ENCODE measurements at regions not wholly inside any gene's neighbourhood (a gene's known extent, or its start where the extent isn't known, plus 50 kb on each side); places are given as distances from the start of the nearest gene placed in this dataset.

DNA sequence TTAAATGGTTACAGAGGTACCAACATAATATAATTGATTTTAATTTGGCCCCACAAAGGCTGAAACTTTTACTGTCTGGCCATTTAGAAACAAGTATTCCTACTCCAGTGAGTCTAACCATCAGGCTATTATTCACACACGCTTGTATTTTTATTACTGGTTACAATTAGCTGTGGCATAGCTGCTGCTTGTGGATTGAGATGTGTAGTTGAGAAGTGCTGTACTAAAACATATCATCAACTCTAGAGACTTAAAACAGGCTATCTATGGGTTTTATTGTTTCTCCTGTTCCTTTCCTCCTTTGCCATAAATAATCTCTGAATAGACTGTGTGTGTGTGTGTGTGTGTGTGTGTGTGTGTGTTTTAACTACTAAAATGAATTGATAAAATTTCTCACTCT is 530.2 kb downstream of the CCDC85A start:
- DNase-seq, result no peak

GRCh38 chr2:56714400-56714799 is 530.6 kb downstream of the CCDC85A start:
- no peak for DNase-seq

GRCh38 chr2:56715683-56716082 is 531.9 kb downstream of the CCDC85A start:
- DNase-seq, result no peak

DNA sequence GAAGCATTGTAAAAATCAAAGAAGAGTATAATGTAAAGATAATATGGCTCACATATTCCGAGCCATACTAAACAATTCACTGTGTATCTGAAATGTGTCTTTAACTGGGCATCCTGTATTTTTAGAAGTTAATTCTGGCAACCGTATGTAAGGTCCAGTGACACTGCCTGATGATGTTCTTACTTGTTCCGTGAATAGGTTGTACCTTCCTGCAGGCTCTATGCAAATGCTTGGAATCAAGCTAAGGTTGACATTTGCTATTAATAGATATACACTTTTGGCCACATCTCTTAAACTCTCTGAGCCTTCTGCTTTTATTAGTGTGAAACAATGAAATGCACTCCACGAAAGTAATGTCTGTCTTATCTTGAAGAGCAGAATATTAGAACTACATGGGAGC is 534.6 kb downstream of the CCDC85A start:
- no peak for DNase-seq

GRCh38 chr2:56729212-56729611 is 545.4 kb downstream of the CCDC85A start:
- DNase-seq, result no peak

GRCh38 chr2:56732946-56733345 is 549.2 kb downstream of the CCDC85A start:
- DNase-seq, result no peak

DNA sequence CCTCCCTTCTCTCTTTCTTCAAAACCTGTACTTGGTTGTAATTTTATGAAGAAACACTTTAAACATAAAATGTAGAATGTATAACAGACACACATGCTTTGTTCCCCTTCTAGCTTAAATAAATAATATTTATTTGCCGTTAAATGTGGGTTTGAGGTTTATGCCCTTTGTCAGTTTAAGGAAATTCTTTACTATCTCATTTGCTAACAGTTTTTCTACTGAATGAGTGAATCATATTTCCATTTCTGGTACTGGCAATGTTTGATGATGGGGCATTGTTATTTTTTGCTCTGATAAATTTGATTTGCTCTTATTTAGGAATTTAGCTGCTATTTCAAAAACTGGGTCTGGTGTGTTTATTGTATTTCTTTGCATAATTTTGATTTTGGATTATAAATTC is 555.6 kb downstream of the CCDC85A start:
- no peak for DNase-seq

DNA sequence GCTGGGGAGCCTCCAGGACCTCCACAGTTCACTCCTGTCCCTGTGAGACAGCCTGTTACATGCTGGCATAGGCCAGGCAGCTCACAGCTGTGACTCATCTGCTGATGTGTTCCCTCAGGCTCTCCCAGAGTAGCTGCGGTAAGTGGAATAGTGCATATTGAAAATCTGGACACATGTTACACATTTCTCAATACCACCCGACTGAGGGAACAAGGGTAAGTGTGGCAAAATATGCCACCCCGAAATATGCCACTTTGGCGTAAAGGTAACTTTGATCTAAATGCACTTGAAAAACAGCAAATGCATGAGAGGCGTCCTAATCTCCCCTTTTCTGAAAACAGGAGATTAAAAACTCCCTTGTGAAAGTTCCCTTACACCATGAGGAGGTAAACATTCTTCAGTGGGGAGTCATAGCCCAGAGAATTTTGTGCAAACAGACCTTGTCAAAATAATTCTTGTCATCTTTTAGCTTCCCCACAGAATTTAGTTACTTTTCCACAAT is 557.9 kb downstream of the CCDC85A start:
- DNase-seq, result no peak

GRCh38 chr2:56743807-56744206 is 560.0 kb downstream of the CCDC85A start:
- DNase-seq, result no peak

DNA sequence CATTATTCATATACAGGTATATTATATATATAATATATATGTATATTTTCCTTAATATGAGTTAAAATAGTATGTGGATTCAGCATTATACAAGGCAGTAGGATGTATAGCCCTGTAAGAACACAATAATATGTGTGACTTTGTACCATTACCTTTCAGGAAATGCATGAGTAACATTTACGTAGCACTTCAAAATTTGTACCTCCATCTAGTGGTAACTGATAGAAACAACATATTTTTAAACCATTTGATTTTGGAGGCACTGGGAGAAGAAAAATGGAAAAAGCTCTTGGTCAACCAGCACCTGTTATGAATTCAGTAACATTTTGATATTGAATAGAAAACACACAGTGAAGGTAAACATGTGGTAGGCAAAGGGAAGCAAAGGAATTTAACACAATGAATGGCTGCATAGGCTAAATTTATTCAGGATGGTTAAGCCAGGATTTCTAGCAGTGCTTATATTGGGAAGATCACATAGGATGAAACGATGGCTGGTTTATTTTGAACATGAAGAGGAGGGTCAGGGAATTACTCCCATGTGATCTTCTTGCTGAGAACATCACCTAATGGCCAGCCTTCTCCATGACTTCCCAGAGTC is 565.5 kb downstream of the CCDC85A start:
- no peak for DNase-seq

DNA sequence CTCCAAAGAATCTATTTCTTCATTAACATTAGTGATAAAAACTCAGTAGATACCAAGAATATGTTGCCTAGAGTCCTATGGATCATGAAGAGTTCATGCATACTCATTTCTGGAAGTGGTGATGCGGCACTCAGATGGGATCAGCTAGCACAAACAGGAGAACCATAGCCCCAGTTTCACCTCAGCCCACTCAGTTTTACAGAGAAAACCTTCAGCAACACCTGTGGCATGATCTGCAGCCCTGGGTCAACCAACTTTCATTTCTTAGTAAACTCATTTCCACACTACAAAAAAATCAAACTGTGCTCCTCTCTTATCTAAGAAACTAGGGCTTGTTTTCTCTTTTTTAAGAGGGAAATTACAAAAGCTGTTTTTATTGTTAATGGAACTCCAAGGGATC is 569.4 kb downstream of the CCDC85A start:
- no peak for DNase-seq

GRCh38 chr2:56754066-56754615 is 570.4 kb downstream of the CCDC85A start:
- DNase-seq, result no peak

- no peak for DNase-seq
Observed at GRCh38 chr2:56754627-56755026, 570.8 kb downstream of the CCDC85A start.

DNA sequence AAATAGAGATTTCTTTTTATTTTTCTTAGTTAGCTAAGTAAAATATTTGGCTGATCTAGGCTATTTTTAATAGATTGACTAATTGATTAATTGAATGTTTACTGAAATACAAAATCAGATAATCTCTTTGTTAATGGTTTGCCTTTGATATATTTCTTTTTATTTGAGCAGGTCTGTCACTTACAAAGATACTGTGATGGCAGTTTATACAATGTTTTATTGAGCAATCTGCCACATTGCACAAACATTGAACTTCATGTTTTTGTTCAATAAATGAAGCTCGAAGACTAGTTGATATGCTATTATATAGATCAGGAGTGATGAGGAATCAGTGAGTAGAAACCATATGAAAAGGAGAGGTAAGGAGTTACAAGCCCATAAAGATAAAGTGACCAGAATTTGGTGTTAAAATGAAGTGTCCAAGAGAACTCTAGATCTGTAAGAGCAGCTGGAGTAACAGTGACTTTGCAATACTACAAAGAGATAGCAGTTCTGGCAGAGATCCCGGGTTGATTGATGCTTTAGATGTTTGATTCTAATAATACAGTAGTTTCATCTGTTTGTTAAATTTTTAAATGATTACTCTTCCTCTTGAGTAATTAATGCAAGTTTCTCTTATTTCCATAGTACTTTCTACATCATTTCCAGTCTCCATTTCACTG is 574.2 kb downstream of the CCDC85A start:
- no peak for DNase-seq

DNA sequence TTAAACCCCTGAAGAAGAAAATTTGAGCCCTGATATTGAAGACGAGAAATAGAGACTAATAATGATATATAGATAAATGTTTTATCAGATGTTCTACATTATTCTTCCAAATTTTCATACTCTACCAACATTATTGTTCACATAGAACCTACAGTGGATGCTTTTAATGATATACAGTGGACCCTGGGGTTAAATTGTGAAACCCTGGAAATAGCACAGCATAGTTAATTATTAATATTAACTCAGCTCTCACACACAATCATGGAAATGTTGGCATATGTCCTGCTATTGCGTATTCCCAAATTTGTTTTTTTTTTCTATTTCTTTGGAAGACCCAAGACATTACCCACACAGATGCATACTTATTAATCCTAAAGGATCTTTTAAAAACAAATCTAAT is 579.9 kb downstream of the CCDC85A start:
- DNase-seq, result no peak

- DNase-seq, result no peak
Observed at GRCh38 chr2:56768973-56769372, 585.2 kb downstream of the CCDC85A start.

- DNase-seq, result no peak
Observed at GRCh38 chr2:56770490-56770889, 586.7 kb downstream of the CCDC85A start.

DNA sequence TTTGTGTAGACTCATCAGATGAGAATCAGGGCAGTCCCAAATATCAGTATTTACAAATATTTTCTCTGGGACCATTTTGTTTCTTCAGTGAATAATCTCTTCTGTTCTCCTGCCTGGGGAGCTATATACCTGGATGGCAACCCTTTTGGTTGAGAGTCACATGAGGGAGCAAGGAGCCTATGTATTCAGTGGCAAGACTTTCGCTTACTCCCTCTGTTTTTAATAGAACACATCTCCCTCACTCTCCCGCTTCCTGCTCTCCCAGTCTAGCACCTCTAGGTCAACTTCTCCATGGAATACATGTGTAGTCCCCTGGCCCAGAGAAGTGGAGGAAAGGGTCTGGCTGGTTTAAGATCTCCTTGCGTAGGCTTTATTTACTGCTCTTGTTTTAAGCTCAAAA is 600.3 kb downstream of the CCDC85A start:
- no peak for DNase-seq

DNA sequence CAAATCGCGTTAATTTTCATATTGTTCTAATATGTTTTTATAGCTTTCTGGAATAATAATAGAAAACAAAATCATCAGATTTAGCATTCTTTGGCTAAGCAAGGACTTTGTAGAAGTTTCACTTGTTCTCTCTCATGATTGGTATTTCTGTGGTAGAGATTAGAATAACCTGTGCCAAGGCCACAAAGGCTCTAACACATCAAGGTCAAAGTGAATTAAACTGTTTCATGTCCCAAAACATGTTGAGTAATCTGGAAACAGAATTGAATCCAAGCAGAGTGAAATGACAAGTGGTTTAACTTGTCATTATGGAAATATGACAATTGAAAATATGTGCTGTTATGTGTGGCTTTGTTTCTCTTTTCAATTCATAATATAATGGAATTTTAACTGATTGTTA is 617.4 kb downstream of the CCDC85A start:
- DNase-seq, result no peak

DNA sequence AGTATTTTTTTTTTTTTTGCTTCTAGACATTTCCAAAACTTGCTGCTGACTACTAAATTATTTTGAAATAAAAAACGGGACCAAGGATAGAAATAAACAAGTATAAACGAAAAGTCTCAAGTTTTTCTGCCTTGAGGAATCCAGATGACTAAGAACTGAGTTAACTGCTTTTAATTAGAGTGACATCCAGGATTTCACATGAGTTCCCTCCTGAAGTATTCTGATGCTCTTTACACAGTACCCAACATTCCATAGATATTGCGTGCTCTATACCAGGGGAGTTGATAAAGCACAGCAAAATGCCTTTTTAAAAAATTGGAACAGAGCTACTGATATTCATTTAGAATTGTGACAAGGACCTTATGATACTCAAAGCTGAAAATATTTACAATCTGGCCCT is 618.0 kb downstream of the CCDC85A start:
- no peak for DNase-seq

GRCh38 chr2:56803596-56803995 is 619.8 kb downstream of the CCDC85A start:
- no peak for DNase-seq

GRCh38 chr2:56806924-56807323 is 623.1 kb downstream of the CCDC85A start:
- no peak for DNase-seq

GRCh38 chr2:56807861-56808260 is 624.1 kb downstream of the CCDC85A start:
- DNase-seq, result no peak

GRCh38 chr2:56811401-56811800 is 627.6 kb downstream of the CCDC85A start:
- no peak for DNase-seq

GRCh38 chr2:56812432-56812831 is 628.6 kb downstream of the CCDC85A start:
- DNase-seq, result no peak

Data from activated CD8-positive, alpha-beta memory T cell treated with anti-CD3 and anti-CD28 coated beads, Interleukin-2, amount 50 U/mL, for 4 hours (primary cell).